ENCODE measurements at regions not wholly inside any gene's neighbourhood (a gene's known extent, or its start where the extent isn't known, plus 50 kb on each side); places are given as distances from the start of the nearest gene placed in this dataset.
A peak's percentile ranks its signal among the peaks of the same experiment; 100 is the strongest.

GRCh38 chr4:29581457-29581856 lies 1138.7 kb upstream of the PCDH7 start:
- no peaks in the 10 kb centered on the region for H3K4me1 ChIP-seq
- H3K4me3 ChIP-seq = no peak overlapping the region
- intact Hi-C loops (cut with DNase I) = no loop called here
- no peaks in the 10 kb centered on the region for H3K27me3 ChIP-seq
- H3K9me3 ChIP-seq = no peaks in the 10 kb centered on the region
- H3K36me3 ChIP-seq = no peaks in the 10 kb centered on the region
- DNase-seq = peak in 2 of 4 donors; percentile 11 to 30
- TF ChIP-seq, protein P1, sequence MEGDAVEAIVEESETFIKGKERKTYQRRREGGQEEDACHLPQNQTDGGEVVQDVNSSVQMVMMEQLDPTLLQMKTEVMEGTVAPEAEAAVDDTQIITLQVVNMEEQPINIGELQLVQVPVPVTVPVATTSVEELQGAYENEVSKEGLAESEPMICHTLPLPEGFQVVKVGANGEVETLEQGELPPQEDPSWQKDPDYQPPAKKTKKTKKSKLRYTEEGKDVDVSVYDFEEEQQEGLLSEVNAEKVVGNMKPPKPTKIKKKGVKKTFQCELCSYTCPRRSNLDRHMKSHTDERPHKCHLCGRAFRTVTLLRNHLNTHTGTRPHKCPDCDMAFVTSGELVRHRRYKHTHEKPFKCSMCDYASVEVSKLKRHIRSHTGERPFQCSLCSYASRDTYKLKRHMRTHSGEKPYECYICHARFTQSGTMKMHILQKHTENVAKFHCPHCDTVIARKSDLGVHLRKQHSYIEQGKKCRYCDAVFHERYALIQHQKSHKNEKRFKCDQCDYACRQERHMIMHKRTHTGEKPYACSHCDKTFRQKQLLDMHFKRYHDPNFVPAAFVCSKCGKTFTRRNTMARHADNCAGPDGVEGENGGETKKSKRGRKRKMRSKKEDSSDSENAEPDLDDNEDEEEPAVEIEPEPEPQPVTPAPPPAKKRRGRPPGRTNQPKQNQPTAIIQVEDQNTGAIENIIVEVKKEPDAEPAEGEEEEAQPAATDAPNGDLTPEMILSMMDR (IDR thresholded peaks at IDR 0.05) = no peak
- no peak for ATAC-seq
- H3K27ac ChIP-seq = no peak overlapping the region

- intact Hi-C loops (cut with DNase I) = no loop called here
- DNase-seq = no peak
- TF ChIP-seq, protein P1 (IDR thresholded peaks at IDR 0.05) = no peak
Observed at GRCh38 chr4:29588617-29589016, 1131.6 kb upstream of the PCDH7 start.

DNA sequence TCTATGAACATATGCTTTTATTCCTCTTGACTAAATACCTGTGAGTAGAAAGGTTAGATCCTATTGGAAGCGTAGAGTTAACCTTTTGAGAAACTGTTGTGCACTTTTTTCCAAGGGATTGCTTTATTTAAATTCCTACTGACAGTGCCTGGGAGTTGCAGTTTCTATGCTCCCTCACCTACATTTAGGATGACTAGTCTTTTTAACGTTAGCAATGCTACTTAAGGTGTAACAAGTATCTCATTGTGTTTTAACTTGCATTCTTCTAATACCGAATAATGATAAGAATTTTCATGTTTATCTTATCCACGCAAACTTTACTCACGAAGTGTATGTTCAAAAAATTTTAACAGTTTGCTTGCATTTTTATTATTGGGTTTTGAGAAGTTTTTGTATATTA lies 1123.9 kb upstream of the PCDH7 start:
- Histone ChIP-seq H3K4me3 (no peak overlapping the region), H3K27ac (no peak overlapping the region), H3K9me3 (peaks cover 0 to 3% of the 10 kb centered on the region in 2 donors), H3K36me3 (no peaks in the 10 kb centered on the region), H3K4me1 (no peaks in the 10 kb centered on the region), H3K27me3 (no peaks in the 10 kb centered on the region)
- intact Hi-C loops (cut with DNase I) = no loop called here
- DNase-seq = no peak
- ATAC-seq = no peak
- TF ChIP-seq, protein P1 (IDR thresholded peaks at IDR 0.05) = no peak

More at GRCh38 chr4:29588617-29589016, 1131.6 kb upstream of the PCDH7 start:
- ATAC-seq = no peak
- no peak overlapping the region for H3K4me3 ChIP-seq
- no peaks in the 10 kb centered on the region for H3K27me3 ChIP-seq
- H3K9me3 ChIP-seq = no peaks in the 10 kb centered on the region
- no peaks in the 10 kb centered on the region for H3K36me3 ChIP-seq
- H3K27ac ChIP-seq = no peak overlapping the region
- no peaks in the 10 kb centered on the region for H3K4me1 ChIP-seq

DNA sequence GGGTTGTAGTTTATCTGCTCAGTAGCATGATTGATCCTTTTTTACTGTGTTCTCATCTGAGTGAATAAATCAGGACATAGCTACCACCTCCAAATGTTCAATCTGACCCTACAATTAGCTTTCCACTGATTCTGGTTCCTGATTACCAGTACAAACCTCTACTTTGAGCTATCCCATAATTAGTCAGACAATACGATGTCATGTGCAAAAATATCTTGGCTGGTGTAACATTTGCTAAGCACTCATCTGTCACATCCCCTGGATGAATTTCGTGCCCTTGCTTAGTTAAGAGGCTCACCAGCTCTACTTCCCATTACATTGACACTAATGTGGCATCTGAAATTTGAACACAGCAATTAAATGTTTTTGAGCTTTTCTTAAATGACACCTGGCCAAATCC lies 1101.0 kb upstream of the PCDH7 start:
- no peak overlapping the region for H3K4me3 ChIP-seq

DNA sequence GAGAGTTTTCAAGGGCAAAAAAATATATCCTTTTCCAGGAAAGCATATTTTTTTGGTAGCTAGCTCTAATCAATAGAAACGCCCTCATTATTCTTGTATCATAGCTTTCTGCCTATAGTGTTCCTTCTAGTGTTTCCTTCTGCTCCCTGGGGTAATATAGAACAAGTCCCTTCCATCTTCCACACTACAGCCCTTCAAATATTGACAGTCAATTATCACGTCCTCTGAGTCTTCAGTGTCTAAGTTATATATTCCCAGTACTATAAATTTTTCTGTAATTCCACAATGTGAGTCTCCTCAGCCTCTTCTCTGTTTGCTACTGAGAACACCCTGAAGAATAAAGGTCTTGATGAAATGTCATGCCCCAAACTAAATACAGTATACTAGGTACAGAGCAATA lies 1088.0 kb upstream of the PCDH7 start:
- no peak for ATAC-seq

More for the DNA sequence above, 1101.0 kb upstream of the PCDH7 start:
- no peak for ATAC-seq
- H3K27me3 ChIP-seq = no peaks in the 10 kb centered on the region
- DNase-seq = no peak
- TF ChIP-seq, protein P1 (IDR thresholded peaks at IDR 0.05) = no peak
- intact Hi-C loops (cut with DNase I) = no loop called here
- no peaks in the 10 kb centered on the region for H3K9me3 ChIP-seq
- H3K36me3 ChIP-seq = no peaks in the 10 kb centered on the region
- H3K27ac ChIP-seq = no peak overlapping the region
- no peaks in the 10 kb centered on the region for H3K4me1 ChIP-seq

More for the DNA sequence above, 1088.0 kb upstream of the PCDH7 start:
- Histone ChIP-seq H3K27me3 (no peaks in the 10 kb centered on the region), H3K4me1 (no peaks in the 10 kb centered on the region), H3K36me3 (no peaks in the 10 kb centered on the region), H3K27ac (no peak overlapping the region), H3K4me3 (no peak overlapping the region), H3K9me3 (no peaks in the 10 kb centered on the region)
- no peak for DNase-seq
- TF ChIP-seq, protein P1 (IDR thresholded peaks at IDR 0.05) = no peak
- intact Hi-C loops (cut with DNase I) = no loop called here
